MM.1S (cell line): ENCODE measurements at regions not wholly inside any gene's neighbourhood (a gene's known extent, or its start where the extent isn't known, plus 50 kb on each side); places are given as distances from the start of the nearest gene placed in this dataset.

Experiments
- CTCF ChIP-seq: fragments of 300-600 bp; sonication (generic); IDR thresholded peaks from 2 replicates; pipeline ENCODE4 v1.5.1; 2016; ENCODE audit warnings: antibody characterized with exemption, low read length, mixed read lengths
- EZH2 ChIP-seq: fragments of 300-600 bp; sonication (generic); optimal IDR thresholded peaks from 2 replicates; pipeline ENCODE3; 2017; ENCODE audit warnings: low read depth, mild to moderate bottlenecking, antibody characterized with exemption, low read length, mixed read lengths

- TF ChIP-seq EZH2 (no peak), CTCF (no peak)
Observed at GRCh38 chr3:31408720-31409119, 124.0 kb upstream of the STT3B start.
